Neural cell (in vitro differentiated cells): ENCODE measurements at regions not wholly inside any gene's neighbourhood (a gene's known extent, or its start where the extent isn't known, plus 50 kb on each side); places are given as distances from the start of the nearest gene placed in this dataset.

Source experiments
- H2AFZ ChIP-seq: fragments of 200-600, 300-800 bp; sonication (generic), shearing (Covaris generic); 2 replicates; pipeline ENCODE4 v1.6.0; 2014; ENCODE audit warnings: low read depth, mild to moderate bottlenecking, antibody characterized with exemption, low read length, moderate library complexity
- H3F3A ChIP-seq: fragments of 200-600 bp; shearing (Covaris generic); 2 replicates; pipeline ENCODE4 v1.6.1; 2016; ENCODE audit warnings: mild to moderate bottlenecking, moderate library complexity, mixed read lengths, antibody characterized with exemption, low read length; ENCODE audit not compliant: insufficient read depth, poor library complexity, severe bottlenecking
- H3K27ac ChIP-seq: fragments of 200-600, 300-800 bp; sonication (generic), shearing (Covaris generic); 2 replicates; pipeline ENCODE4 v1.5.1; 2014; ENCODE audit warnings: mild to moderate bottlenecking, low read length, moderate library complexity
- H3K27me3 ChIP-seq: fragments of 300-800, 200-600 bp; sonication (generic), shearing (Covaris generic); 2 replicates; pipeline ENCODE4 v1.6.0; 2014; ENCODE audit warnings: mild to moderate bottlenecking, low read depth, low read length, moderate library complexity; ENCODE audit not compliant: insufficient read depth
- H3K36me3 ChIP-seq: fragments of 300-800, 200-600 bp; sonication (generic), shearing (Covaris generic); 2 replicates; pipeline ENCODE4 v1.5.1; 2014; ENCODE audit warnings: mild to moderate bottlenecking, antibody characterized with exemption, low read length, moderate library complexity; ENCODE audit not compliant: insufficient read depth
- H3K4me2 ChIP-seq: fragments of 300-800, 200-600 bp; sonication (generic), shearing (Covaris generic); 2 replicates; pipeline ENCODE4 v1.6.0; 2014; ENCODE audit warnings: mild to moderate bottlenecking, low read length
- H3K4me3 ChIP-seq: fragments of 300-800, 200-600 bp; sonication (generic), shearing (Covaris generic); 2 replicates; pipeline ENCODE4 v1.5.1; 2014; ENCODE audit warnings: mild to moderate bottlenecking, low read length, moderate library complexity
- H3K79me2 ChIP-seq: fragments of 200-600 bp; shearing (Covaris generic); replicated peaks from 2 replicates; pipeline ENCODE4 v1.6.0; 2014; ENCODE audit warnings: mild to moderate bottlenecking, low read length, moderate library complexity; ENCODE audit not compliant: insufficient read depth
- H3K9ac ChIP-seq: fragments of 300-800, 200-600 bp; sonication (generic), shearing (Covaris generic); 2 replicates; pipeline ENCODE4 v1.6.1; 2016; ENCODE audit warnings: mild to moderate bottlenecking, low read length, mixed read lengths
- H3K9me2 ChIP-seq: fragments of 200-600 bp; shearing (Covaris generic); 2 replicates; pipeline ENCODE4 v1.6.1; 2016; ENCODE audit warnings: mild to moderate bottlenecking, low read length, mixed read lengths; ENCODE audit not compliant: insufficient read depth
- H3K9me3 ChIP-seq: fragments of 200-600, 300-800 bp; sonication (generic), shearing (Covaris generic); 2 replicates; pipeline ENCODE4 v1.6.1; 2016; ENCODE audit warnings: mild to moderate bottlenecking, mixed run types, low read length, moderate library complexity, mixed read lengths
- H4K20me1 ChIP-seq: fragments of 200-600 bp; shearing (Covaris generic); 2 replicates; pipeline ENCODE4 v1.6.1; 2016; ENCODE audit warnings: mild to moderate bottlenecking, mixed run types; ENCODE audit not compliant: insufficient read depth
- CTCF ChIP-seq: fragments of 450-650 bp; IDR thresholded peaks from 2 replicates; pipeline ENCODE4 v1.5.1; 2014; ENCODE audit warnings: antibody characterized with exemption, mild to moderate bottlenecking, moderate library complexity; ENCODE audit not compliant: poor library complexity, severe bottlenecking
- EP300 ChIP-seq: fragments of 450-650 bp; conservative IDR thresholded peaks from 2 replicates; pipeline ENCODE4 v1.6.1; 2014; ENCODE audit warnings: antibody characterized with exemption, mild to moderate bottlenecking, moderate library complexity; ENCODE audit not compliant: poor library complexity, severe bottlenecking
- EZH2 ChIP-seq: fragments of 200-600, 300-800 bp; shearing (Covaris generic), sonication (generic); IDR thresholded peaks from 2 replicates; pipeline ENCODE4 v1.6.1; 2014; ENCODE audit warnings: antibody characterized with exemption, low read length, borderline replicate concordance, mild to moderate bottlenecking; ENCODE audit not compliant: insufficient read depth, poor library complexity, severe bottlenecking
- MXI1 ChIP-seq: fragments of 450-650 bp; conservative IDR thresholded peaks from 2 replicates; pipeline ENCODE4 v1.6.1; 2014; ENCODE audit warnings: antibody characterized with exemption, mild to moderate bottlenecking; ENCODE audit not compliant: poor library complexity, severe bottlenecking
- POLR2AphosphoS5 ChIP-seq: IDR thresholded peaks from 2 replicates; pipeline ENCODE4 v1.6.1; 2012
- RAD21 ChIP-seq: fragments of 450-650 bp; conservative IDR thresholded peaks from 2 replicates; pipeline ENCODE4 v1.6.1; 2014; ENCODE audit warnings: antibody characterized with exemption, mild to moderate bottlenecking, moderate library complexity
- SMC3 ChIP-seq: fragments of 450-650 bp; conservative IDR thresholded peaks from 2 replicates; pipeline ENCODE4 v1.6.1; 2014; ENCODE audit warnings: antibody characterized with exemption, mild to moderate bottlenecking, moderate library complexity; ENCODE audit not compliant: poor library complexity
- TAF1 ChIP-seq: IDR thresholded peaks from 2 replicates; pipeline ENCODE4 v1.6.1; 2012; ENCODE audit warnings: low read depth
- TF ChIP-seq, protein P1 (sequence below): IDR thresholded peaks from 2 replicates; pipeline ENCODE4 v1.6.1; 2012; ENCODE audit warnings: borderline replicate concordance

DNA sequence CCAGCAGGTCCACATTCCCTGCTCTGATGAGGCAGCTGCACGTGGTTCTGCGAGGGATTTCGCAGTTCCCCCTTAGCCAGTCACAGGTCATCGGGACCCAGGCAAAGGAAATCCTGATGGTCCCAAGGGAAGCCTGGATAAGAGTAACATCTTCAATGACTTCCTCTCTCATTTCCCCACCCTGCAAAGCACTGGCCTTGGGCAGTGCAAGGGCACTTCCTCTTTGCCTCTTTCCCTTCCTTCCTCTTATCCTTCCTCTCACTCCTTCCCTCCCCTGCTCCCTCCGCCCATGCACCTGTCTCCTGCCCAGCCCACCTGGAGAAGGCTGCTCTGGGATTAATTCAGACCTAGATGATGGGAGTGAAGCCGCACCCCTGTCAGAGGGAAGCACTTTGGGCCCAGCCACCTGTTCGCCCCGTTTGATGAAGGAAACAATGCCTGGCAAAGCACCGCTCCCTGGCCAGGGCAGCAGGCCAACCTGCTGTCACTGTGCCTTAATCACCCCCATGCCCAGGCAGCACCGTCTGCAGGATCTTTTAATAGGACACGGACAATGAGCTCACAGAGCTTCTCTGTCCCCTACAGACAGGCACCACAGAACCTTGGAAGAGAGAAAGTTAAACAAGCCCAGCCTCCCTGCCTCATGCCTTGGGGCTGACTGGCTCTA, 113.5 kb upstream of the PABPC3 start:
- Histone ChIP-seq H3K9me3 (no peaks in the 10 kb centered on the region), H3K4me3 (no peak overlapping the region), H3K4me2 (no peak overlapping the region), H3K9ac (no peak overlapping the region), H3K27ac (no peak overlapping the region), H3K27me3 (no peaks in the 10 kb centered on the region), H2AFZ (no peak overlapping the region), H3K36me3 (no peaks in the 10 kb centered on the region), H3K79me2 (no peaks in the 10 kb centered on the region), H3K9me2 (no peaks in the 10 kb centered on the region), H3F3A (no peaks in the 10 kb centered on the region), H4K20me1 (no peaks in the 10 kb centered on the region)
- TF ChIP-seq RAD21 (no peak), EP300 (no peak), CTCF (no peak), SMC3 (no peak), MXI1 (no peak), POLR2AphosphoS5 (no peak), TAF1 (no peak), EZH2 (no peak)
- TF ChIP-seq, protein P1, sequence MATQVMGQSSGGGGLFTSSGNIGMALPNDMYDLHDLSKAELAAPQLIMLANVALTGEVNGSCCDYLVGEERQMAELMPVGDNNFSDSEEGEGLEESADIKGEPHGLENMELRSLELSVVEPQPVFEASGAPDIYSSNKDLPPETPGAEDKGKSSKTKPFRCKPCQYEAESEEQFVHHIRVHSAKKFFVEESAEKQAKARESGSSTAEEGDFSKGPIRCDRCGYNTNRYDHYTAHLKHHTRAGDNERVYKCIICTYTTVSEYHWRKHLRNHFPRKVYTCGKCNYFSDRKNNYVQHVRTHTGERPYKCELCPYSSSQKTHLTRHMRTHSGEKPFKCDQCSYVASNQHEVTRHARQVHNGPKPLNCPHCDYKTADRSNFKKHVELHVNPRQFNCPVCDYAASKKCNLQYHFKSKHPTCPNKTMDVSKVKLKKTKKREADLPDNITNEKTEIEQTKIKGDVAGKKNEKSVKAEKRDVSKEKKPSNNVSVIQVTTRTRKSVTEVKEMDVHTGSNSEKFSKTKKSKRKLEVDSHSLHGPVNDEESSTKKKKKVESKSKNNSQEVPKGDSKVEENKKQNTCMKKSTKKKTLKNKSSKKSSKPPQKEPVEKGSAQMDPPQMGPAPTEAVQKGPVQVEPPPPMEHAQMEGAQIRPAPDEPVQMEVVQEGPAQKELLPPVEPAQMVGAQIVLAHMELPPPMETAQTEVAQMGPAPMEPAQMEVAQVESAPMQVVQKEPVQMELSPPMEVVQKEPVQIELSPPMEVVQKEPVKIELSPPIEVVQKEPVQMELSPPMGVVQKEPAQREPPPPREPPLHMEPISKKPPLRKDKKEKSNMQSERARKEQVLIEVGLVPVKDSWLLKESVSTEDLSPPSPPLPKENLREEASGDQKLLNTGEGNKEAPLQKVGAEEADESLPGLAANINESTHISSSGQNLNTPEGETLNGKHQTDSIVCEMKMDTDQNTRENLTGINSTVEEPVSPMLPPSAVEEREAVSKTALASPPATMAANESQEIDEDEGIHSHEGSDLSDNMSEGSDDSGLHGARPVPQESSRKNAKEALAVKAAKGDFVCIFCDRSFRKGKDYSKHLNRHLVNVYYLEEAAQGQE = no peak

- no peaks in the 10 kb centered on the region for H3K9me2 ChIP-seq
- TF ChIP-seq RAD21 (no peak), SMC3 (no peak), MXI1 (no peak), TAF1 (no peak), EP300 (no peak), POLR2AphosphoS5 (no peak), CTCF (no peak), EZH2 (no peak)
- TF ChIP-seq, protein P1 = no peak
- no peak overlapping the region for H3K4me2 ChIP-seq
- no peaks in the 10 kb centered on the region for H3K9me3 ChIP-seq
- H2AFZ ChIP-seq = no peak overlapping the region
- no peaks in the 10 kb centered on the region for H3K36me3 ChIP-seq
- no peaks in the 10 kb centered on the region for H3K79me2 ChIP-seq
- no peak overlapping the region for H3K9ac ChIP-seq
- no peaks in the 10 kb centered on the region for H3F3A ChIP-seq
- H3K27me3 ChIP-seq = no peaks in the 10 kb centered on the region
- H4K20me1 ChIP-seq = no peaks in the 10 kb centered on the region
- H3K4me3 ChIP-seq = no peak overlapping the region
- no peak overlapping the region for H3K27ac ChIP-seq
These were observed 112.8 kb upstream of the PABPC3 start for GRCh38 chr13:24983094-24983493.
